ENCODE measurements at regions not wholly inside any gene's neighbourhood (a gene's known extent, or its start where the extent isn't known, plus 50 kb on each side); places are given as distances from the start of the nearest gene placed in this dataset.

DNA sequence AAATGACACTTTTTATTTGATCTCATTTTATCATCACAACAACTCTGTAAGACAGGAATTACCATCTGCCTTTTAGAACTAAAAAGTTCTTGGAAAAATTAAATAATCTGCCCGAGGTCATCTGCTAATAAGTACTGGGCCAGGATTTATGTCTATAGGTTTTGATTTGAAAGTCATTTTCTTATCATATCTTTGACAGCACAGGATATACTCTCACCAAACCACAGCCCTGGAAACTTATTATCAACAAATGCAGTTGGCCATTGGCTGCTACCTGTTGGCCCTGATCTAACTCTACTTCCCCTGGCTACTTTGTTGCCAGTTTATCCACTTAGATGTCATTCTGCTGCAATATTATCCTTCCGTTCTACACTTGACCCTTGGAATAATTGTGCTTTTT, 354.6 kb downstream of the RAD51AP2 start:
- no peaks in the 10 kb centered on the region for H4K20me1 ChIP-seq (replicated peaks; ENCODE audit: insufficient read depth)
- no peaks in the 10 kb centered on the region for H3K27me3 ChIP-seq (ENCODE audit: insufficient read depth)
- no peaks in the 10 kb centered on the region for H3K4me1 ChIP-seq (ENCODE audit: insufficient read depth)
- Mint-ChIP-seq H3K27ac (no peak overlapping the region), H3K9me3 (no peaks in the 10 kb centered on the region), H3K4me3 (no peak overlapping the region), H3K36me3 (ENCODE audit: low read depth) (no peaks in the 10 kb centered on the region), H3K4me1 (no peaks in the 10 kb centered on the region), H3K27me3 (ENCODE audit: insufficient read depth, low read depth, poor library complexity) (no peaks in the 10 kb centered on the region)
- H3F3A ChIP-seq (replicated peaks; ENCODE audit: low read depth), result no peaks in the 10 kb centered on the region
- no peak overlapping the region for H3K27ac ChIP-seq (ENCODE audit: low read depth)
- no peaks in the 10 kb centered on the region for H3K36me3 ChIP-seq (ENCODE audit: insufficient read depth)
- no peak overlapping the region for H3K4me3 ChIP-seq
- no peaks in the 10 kb centered on the region; the same call in 1 of the 2 replicates for H3K9me2 ChIP-seq (ENCODE audit: insufficient read depth)
- H3K79me2 ChIP-seq (replicated peaks; ENCODE audit: insufficient read depth), result no peaks in the 10 kb centered on the region
- TF ChIP-seq, protein P1, sequence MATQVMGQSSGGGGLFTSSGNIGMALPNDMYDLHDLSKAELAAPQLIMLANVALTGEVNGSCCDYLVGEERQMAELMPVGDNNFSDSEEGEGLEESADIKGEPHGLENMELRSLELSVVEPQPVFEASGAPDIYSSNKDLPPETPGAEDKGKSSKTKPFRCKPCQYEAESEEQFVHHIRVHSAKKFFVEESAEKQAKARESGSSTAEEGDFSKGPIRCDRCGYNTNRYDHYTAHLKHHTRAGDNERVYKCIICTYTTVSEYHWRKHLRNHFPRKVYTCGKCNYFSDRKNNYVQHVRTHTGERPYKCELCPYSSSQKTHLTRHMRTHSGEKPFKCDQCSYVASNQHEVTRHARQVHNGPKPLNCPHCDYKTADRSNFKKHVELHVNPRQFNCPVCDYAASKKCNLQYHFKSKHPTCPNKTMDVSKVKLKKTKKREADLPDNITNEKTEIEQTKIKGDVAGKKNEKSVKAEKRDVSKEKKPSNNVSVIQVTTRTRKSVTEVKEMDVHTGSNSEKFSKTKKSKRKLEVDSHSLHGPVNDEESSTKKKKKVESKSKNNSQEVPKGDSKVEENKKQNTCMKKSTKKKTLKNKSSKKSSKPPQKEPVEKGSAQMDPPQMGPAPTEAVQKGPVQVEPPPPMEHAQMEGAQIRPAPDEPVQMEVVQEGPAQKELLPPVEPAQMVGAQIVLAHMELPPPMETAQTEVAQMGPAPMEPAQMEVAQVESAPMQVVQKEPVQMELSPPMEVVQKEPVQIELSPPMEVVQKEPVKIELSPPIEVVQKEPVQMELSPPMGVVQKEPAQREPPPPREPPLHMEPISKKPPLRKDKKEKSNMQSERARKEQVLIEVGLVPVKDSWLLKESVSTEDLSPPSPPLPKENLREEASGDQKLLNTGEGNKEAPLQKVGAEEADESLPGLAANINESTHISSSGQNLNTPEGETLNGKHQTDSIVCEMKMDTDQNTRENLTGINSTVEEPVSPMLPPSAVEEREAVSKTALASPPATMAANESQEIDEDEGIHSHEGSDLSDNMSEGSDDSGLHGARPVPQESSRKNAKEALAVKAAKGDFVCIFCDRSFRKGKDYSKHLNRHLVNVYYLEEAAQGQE (IDR thresholded peaks at IDR 0.05; ENCODE audit: unreplicated experiment), result no peak
- no peak for TF ChIP-seq NANOG (IDR thresholded peaks at IDR 0.05; ENCODE audit: borderline replicate concordance)
- TF ChIP-seq, protein P2, sequence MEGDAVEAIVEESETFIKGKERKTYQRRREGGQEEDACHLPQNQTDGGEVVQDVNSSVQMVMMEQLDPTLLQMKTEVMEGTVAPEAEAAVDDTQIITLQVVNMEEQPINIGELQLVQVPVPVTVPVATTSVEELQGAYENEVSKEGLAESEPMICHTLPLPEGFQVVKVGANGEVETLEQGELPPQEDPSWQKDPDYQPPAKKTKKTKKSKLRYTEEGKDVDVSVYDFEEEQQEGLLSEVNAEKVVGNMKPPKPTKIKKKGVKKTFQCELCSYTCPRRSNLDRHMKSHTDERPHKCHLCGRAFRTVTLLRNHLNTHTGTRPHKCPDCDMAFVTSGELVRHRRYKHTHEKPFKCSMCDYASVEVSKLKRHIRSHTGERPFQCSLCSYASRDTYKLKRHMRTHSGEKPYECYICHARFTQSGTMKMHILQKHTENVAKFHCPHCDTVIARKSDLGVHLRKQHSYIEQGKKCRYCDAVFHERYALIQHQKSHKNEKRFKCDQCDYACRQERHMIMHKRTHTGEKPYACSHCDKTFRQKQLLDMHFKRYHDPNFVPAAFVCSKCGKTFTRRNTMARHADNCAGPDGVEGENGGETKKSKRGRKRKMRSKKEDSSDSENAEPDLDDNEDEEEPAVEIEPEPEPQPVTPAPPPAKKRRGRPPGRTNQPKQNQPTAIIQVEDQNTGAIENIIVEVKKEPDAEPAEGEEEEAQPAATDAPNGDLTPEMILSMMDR (conservative IDR thresholded peaks at IDR 0.05; ENCODE audit: low read depth in 2 of 2), result no peak
- no peak for TF ChIP-seq EZH2 (IDR thresholded peaks at IDR 0.05; ENCODE audit: low read depth, unreplicated experiment)
- no peak for TF ChIP-seq ZNF331 (CRISPR knock-in tag; IDR thresholded peaks at IDR 0.05; ENCODE audit: low read depth)
- TF ChIP-seq STAT1 (IDR thresholded peaks at IDR 0.05; ENCODE audit: unreplicated experiment), result no peak
- TF ChIP-seq EZH2phosphoT487 (IDR thresholded peaks at IDR 0.05; ENCODE audit: unreplicated experiment), result no peak
- no peak for TF ChIP-seq JUNB (IDR thresholded peaks at IDR 0.05; ENCODE audit: unreplicated experiment)
- no peak for TF ChIP-seq ZNF114 (CRISPR knock-in tag; IDR thresholded peaks at IDR 0.05)
- no peak for TF ChIP-seq CREB1 (CRISPR knock-in tag; IDR thresholded peaks at IDR 0.05; ENCODE audit: low read depth)
- TF ChIP-seq POLR2AphosphoS5 (IDR thresholded peaks at IDR 0.05; ENCODE audit: low read depth), result no peak
- TF ChIP-seq, protein P3, sequence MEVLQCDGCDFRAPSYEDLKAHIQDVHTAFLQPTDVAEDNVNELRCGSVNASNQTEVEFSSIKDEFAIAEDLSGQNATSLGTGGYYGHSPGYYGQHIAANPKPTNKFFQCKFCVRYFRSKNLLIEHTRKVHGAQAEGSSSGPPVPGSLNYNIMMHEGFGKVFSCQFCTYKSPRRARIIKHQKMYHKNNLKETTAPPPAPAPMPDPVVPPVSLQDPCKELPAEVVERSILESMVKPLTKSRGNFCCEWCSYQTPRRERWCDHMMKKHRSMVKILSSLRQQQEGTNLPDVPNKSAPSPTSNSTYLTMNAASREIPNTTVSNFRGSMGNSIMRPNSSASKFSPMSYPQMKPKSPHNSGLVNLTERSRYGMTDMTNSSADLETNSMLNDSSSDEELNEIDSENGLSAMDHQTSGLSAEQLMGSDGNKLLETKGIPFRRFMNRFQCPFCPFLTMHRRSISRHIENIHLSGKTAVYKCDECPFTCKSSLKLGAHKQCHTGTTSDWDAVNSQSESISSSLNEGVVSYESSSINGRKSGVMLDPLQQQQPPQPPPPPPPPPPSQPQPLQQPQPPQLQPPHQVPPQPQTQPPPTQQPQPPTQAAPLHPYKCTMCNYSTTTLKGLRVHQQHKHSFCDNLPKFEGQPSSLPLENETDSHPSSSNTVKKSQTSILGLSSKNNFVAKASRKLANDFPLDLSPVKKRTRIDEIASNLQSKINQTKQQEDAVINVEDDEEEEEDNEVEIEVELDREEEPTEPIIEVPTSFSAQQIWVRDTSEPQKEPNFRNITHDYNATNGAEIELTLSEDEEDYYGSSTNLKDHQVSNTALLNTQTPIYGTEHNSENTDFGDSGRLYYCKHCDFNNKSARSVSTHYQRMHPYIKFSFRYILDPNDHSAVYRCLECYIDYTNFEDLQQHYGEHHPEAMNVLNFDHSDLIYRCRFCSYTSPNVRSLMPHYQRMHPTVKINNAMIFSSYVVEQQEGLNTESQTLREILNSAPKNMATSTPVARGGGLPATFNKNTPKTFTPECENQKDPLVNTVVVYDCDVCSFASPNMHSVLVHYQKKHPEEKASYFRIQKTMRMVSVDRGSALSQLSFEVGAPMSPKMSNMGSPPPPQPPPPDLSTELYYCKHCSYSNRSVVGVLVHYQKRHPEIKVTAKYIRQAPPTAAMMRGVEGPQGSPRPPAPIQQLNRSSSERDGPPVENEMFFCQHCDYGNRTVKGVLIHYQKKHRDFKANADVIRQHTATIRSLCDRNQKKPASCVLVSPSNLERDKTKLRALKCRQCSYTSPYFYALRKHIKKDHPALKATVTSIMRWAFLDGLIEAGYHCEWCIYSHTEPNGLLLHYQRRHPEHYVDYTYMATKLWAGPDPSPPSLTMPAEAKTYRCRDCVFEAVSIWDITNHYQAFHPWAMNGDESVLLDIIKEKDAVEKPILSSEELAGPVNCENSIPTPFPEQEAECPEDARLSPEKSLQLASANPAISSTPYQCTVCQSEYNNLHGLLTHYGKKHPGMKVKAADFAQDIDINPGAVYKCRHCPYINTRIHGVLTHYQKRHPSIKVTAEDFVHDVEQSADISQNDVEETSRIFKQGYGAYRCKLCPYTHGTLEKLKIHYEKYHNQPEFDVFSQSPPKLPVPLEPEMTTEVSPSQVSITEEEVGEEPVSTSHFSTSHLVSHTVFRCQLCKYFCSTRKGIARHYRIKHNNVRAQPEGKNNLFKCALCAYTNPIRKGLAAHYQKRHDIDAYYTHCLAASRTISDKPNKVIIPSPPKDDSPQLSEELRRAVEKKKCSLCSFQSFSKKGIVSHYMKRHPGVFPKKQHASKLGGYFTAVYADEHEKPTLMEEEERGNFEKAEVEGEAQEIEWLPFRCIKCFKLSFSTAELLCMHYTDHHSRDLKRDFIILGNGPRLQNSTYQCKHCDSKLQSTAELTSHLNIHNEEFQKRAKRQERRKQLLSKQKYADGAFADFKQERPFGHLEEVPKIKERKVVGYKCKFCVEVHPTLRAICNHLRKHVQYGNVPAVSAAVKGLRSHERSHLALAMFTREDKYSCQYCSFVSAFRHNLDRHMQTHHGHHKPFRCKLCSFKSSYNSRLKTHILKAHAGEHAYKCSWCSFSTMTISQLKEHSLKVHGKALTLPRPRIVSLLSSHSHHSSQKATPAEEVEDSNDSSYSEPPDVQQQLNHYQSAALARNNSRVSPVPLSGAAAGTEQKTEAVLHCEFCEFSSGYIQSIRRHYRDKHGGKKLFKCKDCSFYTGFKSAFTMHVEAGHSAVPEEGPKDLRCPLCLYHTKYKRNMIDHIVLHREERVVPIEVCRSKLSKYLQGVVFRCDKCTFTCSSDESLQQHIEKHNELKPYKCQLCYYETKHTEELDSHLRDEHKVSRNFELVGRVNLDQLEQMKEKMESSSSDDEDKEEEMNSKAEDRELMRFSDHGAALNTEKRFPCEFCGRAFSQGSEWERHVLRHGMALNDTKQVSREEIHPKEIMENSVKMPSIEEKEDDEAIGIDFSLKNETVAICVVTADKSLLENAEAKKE (CRISPR knock-in tag; IDR thresholded peaks at IDR 0.05), result no peak
- TF ChIP-seq, protein P4, sequence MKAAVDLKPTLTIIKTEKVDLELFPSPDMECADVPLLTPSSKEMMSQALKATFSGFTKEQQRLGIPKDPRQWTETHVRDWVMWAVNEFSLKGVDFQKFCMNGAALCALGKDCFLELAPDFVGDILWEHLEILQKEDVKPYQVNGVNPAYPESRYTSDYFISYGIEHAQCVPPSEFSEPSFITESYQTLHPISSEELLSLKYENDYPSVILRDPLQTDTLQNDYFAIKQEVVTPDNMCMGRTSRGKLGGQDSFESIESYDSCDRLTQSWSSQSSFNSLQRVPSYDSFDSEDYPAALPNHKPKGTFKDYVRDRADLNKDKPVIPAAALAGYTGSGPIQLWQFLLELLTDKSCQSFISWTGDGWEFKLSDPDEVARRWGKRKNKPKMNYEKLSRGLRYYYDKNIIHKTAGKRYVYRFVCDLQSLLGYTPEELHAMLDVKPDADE (IDR thresholded peaks at IDR 0.05), result no peak
- H3K4me2 ChIP-seq, result no peak overlapping the region
- ATAC-seq (no peak), DNase-seq (ENCODE audit: low spot score) (no peak)
- H2AFZ ChIP-seq, result no peak overlapping the region

All from GM23338 (cell line).